ENCODE measurements at regions not wholly inside any gene's neighbourhood (a gene's known extent, or its start where the extent isn't known, plus 50 kb on each side); places are given as distances from the start of the nearest gene placed in this dataset.

GRCh38 chr9:106737516-106737915 lies 125.5 kb upstream of the ZNF462 start:
- TF ChIP-seq CTCF (IDR thresholded peaks at IDR 0.05) (no peak), POLR2A (IDR thresholded peaks at IDR 0.05) (no peak)
